ENCODE measurements at regions not wholly inside any gene's neighbourhood (a gene's known extent, or its start where the extent isn't known, plus 50 kb on each side); places are given as distances from the start of the nearest gene placed in this dataset.

DNA sequence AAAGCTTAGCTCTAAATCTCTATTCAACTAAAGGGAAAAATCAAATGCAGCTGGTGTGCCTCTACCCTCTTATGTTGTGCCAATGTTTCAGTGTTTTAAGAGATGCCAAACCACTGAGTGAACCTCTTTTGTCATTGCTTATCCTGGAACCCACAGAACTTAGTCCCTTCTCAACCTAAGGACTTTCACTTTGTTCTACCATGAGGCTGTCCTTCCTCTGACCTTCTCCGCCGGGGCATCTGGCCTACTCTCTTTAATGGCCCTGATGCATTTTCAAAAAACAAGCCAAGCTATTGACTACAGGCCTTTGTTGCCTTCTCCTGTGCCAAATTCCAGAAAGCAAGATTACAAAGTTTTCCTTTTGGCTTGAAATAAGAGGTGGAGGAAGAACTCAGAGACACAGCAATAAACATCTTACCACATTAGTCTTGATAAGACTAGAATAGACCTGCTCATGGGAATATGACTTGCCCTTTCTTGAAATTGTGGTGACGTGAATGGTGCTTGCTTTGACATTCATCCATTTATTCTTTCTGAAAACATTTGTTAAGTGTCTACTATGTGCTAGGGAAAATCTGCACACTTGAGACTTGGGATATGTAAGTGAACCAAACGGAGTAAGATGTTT, 253.2 kb upstream of the SMIM30 start:
- intact Hi-C loops (cut with DNase I) = no loop called here
- 16 to 43% (median 29%) methylated on average over 4 of the region's 4 CpGs for WGBS, 3 donors
- H3K36me3 ChIP-seq = no peaks in the 10 kb centered on the region
- DNase-seq = peak in 3 of 5 donors; percentile 15 to 38 (median 31)
- H3K27me3 ChIP-seq = no peaks in the 10 kb centered on the region
- no peaks in the 10 kb centered on the region for H3K9me3 ChIP-seq
- no peak overlapping the region for H3K4me3 ChIP-seq
- H3K27ac ChIP-seq = no peak overlapping the region
- TF ChIP-seq EP300 (IDR thresholded peaks at IDR 0.05) (no peak), POLR2A (IDR thresholded peaks at IDR 0.05) (no peak), CTCF (IDR thresholded peaks at IDR 0.05) (no peak)
- peaks cover 2% of the 10 kb centered on the region for H3K4me1 ChIP-seq (ENCODE audit: insufficient read depth)

DNA sequence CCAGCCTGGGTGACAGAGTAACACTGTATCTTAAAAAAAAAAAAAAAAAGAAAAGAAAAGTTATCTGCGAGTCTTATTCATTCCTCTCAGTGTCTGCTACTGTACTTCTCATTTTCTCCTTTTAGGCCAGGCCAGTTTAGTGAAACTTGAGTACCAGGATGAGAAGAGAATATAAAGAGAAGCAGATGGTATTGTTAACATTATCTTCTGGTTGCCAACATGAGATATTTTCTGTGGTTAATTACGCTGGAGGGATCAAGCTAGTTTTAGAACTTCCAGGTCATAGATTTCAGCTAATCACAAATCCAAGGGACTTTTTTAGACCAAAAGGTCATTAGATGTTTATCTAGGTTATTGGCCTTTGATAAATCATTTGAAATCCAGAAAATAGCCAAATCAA, 252.6 kb upstream of the SMIM30 start:
- Histone ChIP-seq H3K27ac (no peak overlapping the region), H3K36me3 (no peaks in the 10 kb centered on the region), H3K4me3 (no peak overlapping the region), H3K9me3 (no peaks in the 10 kb centered on the region), H3K27me3 (no peaks in the 10 kb centered on the region), H3K4me1 (ENCODE audit: insufficient read depth) (peaks cover 2% of the 10 kb centered on the region)
- WGBS, 3 donors = 48 to 69% (median 62%) methylated on average over 2 of the region's 2 CpGs
- DNase-seq = no peak
- TF ChIP-seq CTCF (IDR thresholded peaks at IDR 0.05) (no peak), EP300 (IDR thresholded peaks at IDR 0.05) (no peak), POLR2A (IDR thresholded peaks at IDR 0.05) (no peak)
- intact Hi-C loops (cut with DNase I) = no loop called here

GRCh38 chr7:113368256-113368655, 249.9 kb upstream of the SMIM30 start:
- no peaks in the 10 kb centered on the region for H3K27me3 ChIP-seq
- no peaks in the 10 kb centered on the region for H3K9me3 ChIP-seq
- no peak for TF ChIP-seq EP300 (IDR thresholded peaks at IDR 0.05)
- no peak for TF ChIP-seq CTCF (IDR thresholded peaks at IDR 0.05)
- TF ChIP-seq POLR2A (IDR thresholded peaks at IDR 0.05) = no peak
- 98 to 100% (median 98%) methylated on average over 1 of the region's 1 CpG for WGBS, 3 donors
- no peak overlapping the region for H3K27ac ChIP-seq
- peaks cover 2% of the 10 kb centered on the region for H3K4me1 ChIP-seq (ENCODE audit: insufficient read depth)
- DNase-seq = no peak
- no peaks in the 10 kb centered on the region for H3K36me3 ChIP-seq
- no peak overlapping the region for H3K4me3 ChIP-seq
- intact Hi-C loops (cut with DNase I) = no loop called here

DNA sequence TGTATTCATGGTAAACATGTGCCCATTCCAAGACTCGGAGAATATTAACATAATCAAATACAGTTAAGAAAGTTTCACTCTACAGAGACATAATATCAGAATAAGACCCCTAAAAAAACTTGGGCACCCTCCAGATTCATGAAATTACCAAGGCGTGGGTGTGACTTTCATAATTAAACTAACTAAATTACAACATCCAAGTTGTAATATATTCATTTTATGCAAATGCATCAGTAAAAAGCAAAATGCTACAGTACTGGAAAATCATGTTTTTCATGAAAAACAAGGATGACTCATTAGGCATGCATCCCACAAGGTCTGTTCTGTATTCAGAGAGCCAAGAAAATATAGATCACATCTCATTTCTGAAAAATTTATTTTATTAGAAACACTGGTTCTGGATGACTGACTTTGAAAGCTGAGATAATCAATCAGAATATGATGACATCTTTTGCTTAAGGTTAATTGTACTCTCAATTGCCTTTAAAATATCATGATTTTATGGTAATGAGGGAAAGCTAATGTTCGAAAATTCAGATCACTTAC, 248.8 kb upstream of the SMIM30 start:
- Histone ChIP-seq H3K4me3 (no peak overlapping the region), H3K4me1 (ENCODE audit: insufficient read depth) (peaks cover 2% of the 10 kb centered on the region), H3K9me3 (no peaks in the 10 kb centered on the region), H3K36me3 (no peaks in the 10 kb centered on the region), H3K27ac (no peak overlapping the region), H3K27me3 (no peaks in the 10 kb centered on the region)
- 21 to 50% (median 39%) methylated on average over 3 of the region's 3 CpGs for WGBS, 3 donors
- intact Hi-C loops (cut with DNase I) = no loop called here
- TF ChIP-seq POLR2A (IDR thresholded peaks at IDR 0.05) (no peak), CTCF (IDR thresholded peaks at IDR 0.05) (no peak), EP300 (IDR thresholded peaks at IDR 0.05) (no peak)
- DNase-seq = no peak
